Amniotic stem cell (primary cell): ENCODE measurements at regions not wholly inside any gene's neighbourhood (a gene's known extent, or its start where the extent isn't known, plus 50 kb on each side); places are given as distances from the start of the nearest gene placed in this dataset.
"Not testable (repeated sequence)": the region's sequence is repeated elsewhere in the genome, so short reads cannot be mapped to it uniquely, and the experiment has no call there.

ENCODE experiments used
- DNase-seq: peaks from one replicate; lab custom pipeline; 2025; lab: John Stamatoyannopoulos, UW

GRCh38 chr6:158881884-158882283, 62.7 kb upstream of the EZR start:
- not testable (repeated sequence) for DNase-seq

- not testable (repeated sequence) for DNase-seq
These were observed 62.1 kb upstream of the EZR start for GRCh38 chr6:158881276-158881675.

GRCh38 chr6:158879180-158879579, 60.0 kb upstream of the EZR start:
- DNase-seq = no peak

- no peak for DNase-seq
These were observed 58.5 kb upstream of the EZR start for GRCh38 chr6:158877716-158878115.

- DNase-seq = no peak
These were observed 57.7 kb upstream of the EZR start for GRCh38 chr6:158876886-158877285.

- no peak for DNase-seq
These were observed 51.4 kb upstream of the EZR start for GRCh38 chr6:158870649-158870957.

GRCh38 chr6:158869826-158870648, 50.9 kb upstream of the EZR start:
- peak; percentile 84 for DNase-seq

- no peak for DNase-seq
These were observed 50.0 kb upstream of the EZR start for GRCh38 chr6:158868890-158869825.
